A549 (cell line): ENCODE measurements at regions not wholly inside any gene's neighbourhood (a gene's known extent, or its start where the extent isn't known, plus 50 kb on each side); places are given as distances from the start of the nearest gene placed in this dataset.

Experiments used
- POLR2A ChIP-seq: IDR thresholded peaks from 2 replicates; pipeline ENCODE4 v1.6.1; 2012; ENCODE audit warnings: mild to moderate bottlenecking, low read length
- RAD21 ChIP-seq, 2 experiments: fragments of >200 bp in 1 of 2; sonication (Bioruptor Twin) in 1 of 2; formaldehyde crosslinking in 1 of 2; IDR thresholded peaks in 1 of 2; conservative IDR thresholded peaks in 1 of 2; 2 replicates in 1 of 2; 3 replicates in 1 of 2; pipeline ENCODE4 v1.6.1; 2012 to 2018; ENCODE audit warnings: inconsistent platforms in 1 of 2
- RCOR1 ChIP-seq: fragments of 150-350 bp; IDR thresholded peaks from 2 replicates; pipeline ENCODE4 v1.6.1; 2014; ENCODE audit warnings: antibody characterized with exemption, low read length, low read depth
- SMC3 ChIP-seq: fragments of >200 bp; sonication (Bioruptor Twin); formaldehyde crosslinking; IDR thresholded peaks from 3 replicates; pipeline ENCODE4 v1.6.1; 2018; ENCODE audit warnings: inconsistent platforms
- ZNF302 ChIP-seq: fragments of 250-450 bp; sonication (Bioruptor Pico); IDR thresholded peaks from 2 replicates; pipeline ENCODE4 v1.9.0; 2021; ENCODE audit warnings: inconsistent platforms, mild to moderate bottlenecking, moderate library complexity
- TF ChIP-seq, protein P1 (sequence below): fragments of >200 bp; sonication (Bioruptor Twin); formaldehyde crosslinking; IDR thresholded peaks from 3 replicates; pipeline ENCODE4 v1.5.1; 2016
- TF ChIP-seq, protein P2 (sequence below): fragments of 450-650 bp; IDR thresholded peaks from 2 replicates; pipeline ENCODE4 v1.6.1; 2014; ENCODE audit warnings: antibody characterized with exemption
- TF ChIP-seq, protein P3 (sequence below): IDR thresholded peaks from 2 replicates; pipeline ENCODE4 v1.6.1; 2012

DNA sequence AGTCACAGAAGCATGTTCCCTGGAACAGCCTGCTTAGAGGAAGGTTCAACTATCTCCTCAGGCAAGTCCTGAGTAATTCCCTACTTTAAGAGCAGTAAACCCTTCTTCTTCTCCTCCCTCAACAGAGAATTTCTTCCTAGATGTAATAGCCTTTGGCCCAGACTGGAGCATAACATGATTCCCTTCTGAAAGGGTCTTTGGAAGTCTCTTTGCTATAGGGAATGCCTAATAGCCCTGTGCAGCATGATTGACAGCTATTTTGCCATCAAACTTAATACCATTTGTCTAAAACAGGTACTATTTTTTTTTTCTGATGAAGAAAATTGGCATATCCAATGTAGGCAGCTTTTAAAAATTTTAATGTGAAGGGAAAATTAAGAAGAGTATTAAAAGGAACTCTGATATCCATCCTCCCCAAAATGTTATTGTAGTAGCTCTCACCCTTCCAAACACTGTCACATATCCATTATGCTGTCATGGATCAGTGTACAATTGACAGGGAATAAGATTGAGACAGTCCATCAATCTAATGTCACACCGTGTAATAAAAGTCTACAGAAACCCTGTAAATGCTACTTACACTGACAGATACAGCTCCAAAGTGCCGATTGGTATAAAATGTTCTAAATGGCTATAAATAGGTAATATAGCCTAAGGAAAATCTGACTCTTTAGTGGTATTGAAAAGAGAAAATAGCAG lies 884.6 kb downstream of the TTLL7 start:
- TF ChIP-seq, protein P1, sequence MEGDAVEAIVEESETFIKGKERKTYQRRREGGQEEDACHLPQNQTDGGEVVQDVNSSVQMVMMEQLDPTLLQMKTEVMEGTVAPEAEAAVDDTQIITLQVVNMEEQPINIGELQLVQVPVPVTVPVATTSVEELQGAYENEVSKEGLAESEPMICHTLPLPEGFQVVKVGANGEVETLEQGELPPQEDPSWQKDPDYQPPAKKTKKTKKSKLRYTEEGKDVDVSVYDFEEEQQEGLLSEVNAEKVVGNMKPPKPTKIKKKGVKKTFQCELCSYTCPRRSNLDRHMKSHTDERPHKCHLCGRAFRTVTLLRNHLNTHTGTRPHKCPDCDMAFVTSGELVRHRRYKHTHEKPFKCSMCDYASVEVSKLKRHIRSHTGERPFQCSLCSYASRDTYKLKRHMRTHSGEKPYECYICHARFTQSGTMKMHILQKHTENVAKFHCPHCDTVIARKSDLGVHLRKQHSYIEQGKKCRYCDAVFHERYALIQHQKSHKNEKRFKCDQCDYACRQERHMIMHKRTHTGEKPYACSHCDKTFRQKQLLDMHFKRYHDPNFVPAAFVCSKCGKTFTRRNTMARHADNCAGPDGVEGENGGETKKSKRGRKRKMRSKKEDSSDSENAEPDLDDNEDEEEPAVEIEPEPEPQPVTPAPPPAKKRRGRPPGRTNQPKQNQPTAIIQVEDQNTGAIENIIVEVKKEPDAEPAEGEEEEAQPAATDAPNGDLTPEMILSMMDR: no peak
- TF ChIP-seq RCOR1 (no peak), RAD21 (conservative IDR thresholded peaks at IDR 0.05 in 1 of 2, IDR thresholded peaks at IDR 0.05 in 1 of 2) (no peak), SMC3 (no peak), ZNF302 (CRISPR knock-in tag) (no peak), POLR2A (no peak)
- TF ChIP-seq, protein P2, sequence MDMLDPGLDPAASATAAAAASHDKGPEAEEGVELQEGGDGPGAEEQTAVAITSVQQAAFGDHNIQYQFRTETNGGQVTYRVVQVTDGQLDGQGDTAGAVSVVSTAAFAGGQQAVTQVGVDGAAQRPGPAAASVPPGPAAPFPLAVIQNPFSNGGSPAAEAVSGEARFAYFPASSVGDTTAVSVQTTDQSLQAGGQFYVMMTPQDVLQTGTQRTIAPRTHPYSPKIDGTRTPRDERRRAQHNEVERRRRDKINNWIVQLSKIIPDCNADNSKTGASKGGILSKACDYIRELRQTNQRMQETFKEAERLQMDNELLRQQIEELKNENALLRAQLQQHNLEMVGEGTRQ: no peak
- TF ChIP-seq, protein P3, sequence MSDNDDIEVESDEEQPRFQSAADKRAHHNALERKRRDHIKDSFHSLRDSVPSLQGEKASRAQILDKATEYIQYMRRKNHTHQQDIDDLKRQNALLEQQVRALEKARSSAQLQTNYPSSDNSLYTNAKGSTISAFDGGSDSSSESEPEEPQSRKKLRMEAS: no peak
